GM06990 (cell line): ENCODE measurements at regions not wholly inside any gene's neighbourhood (a gene's known extent, or its start where the extent isn't known, plus 50 kb on each side); places are given as distances from the start of the nearest gene placed in this dataset.

ENCODE experiments used
- DNase-seq: peaks from one replicate; pipeline ENCODE4 v3.0.0-alpha.2; 2011; ENCODE audit not compliant: insufficient read length; ENCODE audit errors: extremely low read depth
- H3K27me3 ChIP-seq: replicated peaks from 2 replicates; pipeline ENCODE4 v1.6.0; 2011; ENCODE audit warnings: low read length; ENCODE audit not compliant: control insufficient read depth, insufficient read depth
- H3K36me3 ChIP-seq: 2 replicates; pipeline ENCODE4 v1.5.1; 2011; ENCODE audit warnings: low read length; ENCODE audit not compliant: control insufficient read depth, insufficient read depth
- H3K4me3 ChIP-seq: replicated peaks from 2 replicates; pipeline ENCODE4 v1.5.1; 2011; ENCODE audit warnings: low read depth, mild to moderate bottlenecking, control low read depth, low read length
- CTCF ChIP-seq: IDR thresholded peaks from 2 replicates; pipeline ENCODE4 v1.5.1; 2011; ENCODE audit warnings: low read length, control low read depth, mild to moderate bottlenecking, inconsistent platforms; ENCODE audit not compliant: insufficient read depth, poor library complexity, severe bottlenecking

GRCh38 chr17:79415365-79415764 is 195.5 kb downstream of the RBFOX3 start:
- H3K4me3 ChIP-seq: no peak overlapping the region

DNA sequence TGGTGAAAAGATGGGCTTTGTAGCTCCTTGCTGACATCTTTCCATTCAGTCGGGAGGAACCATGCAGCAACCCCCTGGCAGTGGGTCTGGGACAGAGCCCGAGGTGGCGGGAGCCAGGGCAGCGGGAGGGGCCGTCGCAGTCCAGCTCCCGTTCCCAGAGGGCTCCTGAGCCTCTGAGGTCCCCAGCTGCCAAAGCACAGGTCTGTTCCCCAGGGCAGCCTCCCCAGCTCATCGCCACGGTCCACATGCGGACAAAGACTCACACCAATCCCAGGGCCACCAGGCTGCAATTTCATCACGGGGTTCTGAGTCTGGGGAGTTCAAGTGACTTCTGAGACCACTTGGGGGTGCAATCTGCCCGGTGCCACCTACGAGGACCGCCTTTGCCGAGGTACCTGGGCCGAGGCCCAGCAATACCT is 196.0 kb downstream of the RBFOX3 start:
- Histone ChIP-seq H3K4me3 (no peak overlapping the region), H3K27me3 (no peaks in the 10 kb centered on the region; the same call in 1 of the 2 replicates), H3K36me3 (no peaks in the 10 kb centered on the region)
- DNase-seq: no peak
- TF ChIP-seq CTCF: no peak

More at GRCh38 chr17:79415365-79415764, 195.5 kb downstream of the RBFOX3 start:
- Histone ChIP-seq H3K36me3 (no peaks in the 10 kb centered on the region), H3K27me3 (no peaks in the 10 kb centered on the region; the same call in 1 of the 2 replicates)
- TF ChIP-seq CTCF: no peak
- no peak for DNase-seq

DNA sequence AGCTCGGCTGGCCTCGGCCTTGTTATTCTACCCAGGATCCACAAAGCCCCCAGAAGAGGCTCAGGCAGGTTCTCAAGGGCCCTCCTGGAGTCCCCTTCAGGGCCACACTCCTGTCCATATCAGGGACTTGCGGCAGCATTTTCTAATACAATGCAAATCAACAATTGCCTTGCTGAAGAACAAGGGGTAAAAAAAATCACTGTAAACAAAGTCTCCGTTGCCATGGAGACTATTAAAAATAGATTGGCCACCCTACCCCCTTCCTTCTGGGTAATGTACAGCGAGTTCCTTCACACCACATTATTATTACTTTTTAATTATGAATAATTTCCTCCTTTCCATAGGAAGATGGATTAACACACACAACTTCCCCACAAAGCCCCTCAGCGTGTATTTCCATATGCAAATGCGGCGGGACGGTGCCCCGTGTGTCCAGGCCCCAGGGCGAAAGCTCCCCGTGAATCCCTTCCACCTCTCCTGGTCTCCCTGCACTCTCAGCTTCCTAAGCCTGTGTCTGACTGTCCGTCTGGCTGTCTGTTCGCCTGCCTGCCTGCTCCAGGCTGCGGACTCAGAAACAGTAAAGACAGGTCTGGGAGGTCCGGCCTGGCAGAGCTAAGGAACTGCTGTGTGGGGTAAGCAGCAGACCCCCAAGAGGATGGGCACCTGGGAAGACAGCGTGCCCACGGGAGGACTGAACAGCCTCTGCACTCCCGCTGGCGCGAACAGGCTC is 196.6 kb downstream of the RBFOX3 start:
- H3K27me3 ChIP-seq: no peaks in the 10 kb centered on the region; the same call in 1 of the 2 replicates
- no peak for DNase-seq
- H3K36me3 ChIP-seq: no peaks in the 10 kb centered on the region
- H3K4me3 ChIP-seq: no peak overlapping the region
- no peak for TF ChIP-seq CTCF

DNA sequence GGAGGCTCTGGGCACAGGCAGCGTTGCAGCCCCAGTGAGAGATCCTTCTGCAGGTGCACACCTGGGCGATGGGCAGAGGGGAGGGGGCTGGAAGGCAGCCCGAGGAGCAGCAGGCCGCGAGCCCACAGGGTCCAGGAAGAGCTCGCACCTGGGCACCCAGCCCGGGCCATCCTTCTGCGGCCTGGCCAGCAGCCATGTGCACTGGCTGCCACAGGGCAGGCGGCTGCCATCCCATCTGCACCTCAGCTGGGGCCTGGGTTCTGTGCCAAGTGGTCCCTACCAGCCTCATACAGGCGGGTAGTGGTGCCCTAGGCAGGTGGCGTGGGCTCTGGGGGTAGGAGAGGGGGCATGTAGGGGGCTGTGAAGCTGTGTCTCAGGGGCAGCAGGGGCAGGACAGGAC is 197.2 kb downstream of the RBFOX3 start:
- Histone ChIP-seq H3K4me3 (no peak overlapping the region), H3K36me3 (no peaks in the 10 kb centered on the region), H3K27me3 (no peaks in the 10 kb centered on the region; the same call in 1 of the 2 replicates)
- DNase-seq: no peak
- TF ChIP-seq CTCF: no peak

GRCh38 chr17:79412886-79413390 is 197.9 kb downstream of the RBFOX3 start:
- Histone ChIP-seq H3K4me3 (no peak overlapping the region), H3K36me3 (no peaks in the 10 kb centered on the region), H3K27me3 (no peaks in the 10 kb centered on the region; the same call in 1 of the 2 replicates)
- no peak for DNase-seq
- no peak for TF ChIP-seq CTCF
